Keratinocyte (primary cell): ENCODE measurements at regions not wholly inside any gene's neighbourhood (a gene's known extent, or its start where the extent isn't known, plus 50 kb on each side); places are given as distances from the start of the nearest gene placed in this dataset.

ENCODE experiments used
- DNase-seq: peaks from one replicate; pipeline ENCODE4 v3.0.0-alpha.2; 2011; ENCODE audit warnings: low read depth, missing footprints, low spot score
- FAIRE-seq: peaks from 2 replicates; lab custom pipeline; 2011; peaks lifted over from hg19 to GRCh38; lab: Jason Lieb, UNC
- H2AFZ ChIP-seq: 2 replicates; pipeline ENCODE4 v1.6.0; 2012; ENCODE audit warnings: low read length, control low read depth, inconsistent platforms; ENCODE audit not compliant: control insufficient read depth
- H3K27ac ChIP-seq: 2 replicates; pipeline ENCODE4 v1.5.1; 2011; ENCODE audit warnings: low read length; ENCODE audit not compliant: control insufficient read depth, insufficient read depth
- H3K27me3 ChIP-seq: 3 replicates; pipeline ENCODE4 v1.6.0; 2011; ENCODE audit warnings: low read length; ENCODE audit not compliant: control insufficient read depth, insufficient read depth; ENCODE audit errors: extremely low read depth
- H3K36me3 ChIP-seq, 2 experiments: 2 replicates in 1 of 2; 3 replicates in 1 of 2; pipeline ENCODE4 v1.5.1; 2011; ENCODE audit warnings: low read length in 2 of 2, mild to moderate bottlenecking in 1 of 2; ENCODE audit not compliant: control insufficient read depth in 2 of 2, insufficient read depth in 2 of 2; ENCODE audit errors: extremely low read depth in 1 of 2
- H3K4me1 ChIP-seq: 3 replicates; pipeline ENCODE4 v1.5.1; 2011; ENCODE audit warnings: low read length; ENCODE audit not compliant: control insufficient read depth, insufficient read depth; ENCODE audit errors: extremely low read depth
- H3K4me2 ChIP-seq: 3 replicates; pipeline ENCODE4 v1.6.0; 2011; ENCODE audit warnings: low read depth, low read length; ENCODE audit not compliant: control insufficient read depth, insufficient read depth; ENCODE audit errors: extremely low read depth
- H3K4me3 ChIP-seq, 3 experiments: fragments of 200-600 bp in 1 of 3; sonication (generic) in 1 of 3; 2 replicates in 2 of 3; 3 replicates in 1 of 3; pipeline ENCODE4 v1.5.1; 2011 to 2016; ENCODE audit warnings: low read length in 3 of 3, mild to moderate bottlenecking in 3 of 3, control low read depth in 2 of 3, inconsistent platforms in 1 of 3, low read depth in 1 of 3, mixed read lengths in 1 of 3, mixed run types in 1 of 3, moderate library complexity in 1 of 3; ENCODE audit not compliant: control insufficient read depth in 2 of 3, insufficient read depth in 2 of 3; ENCODE audit errors: extremely low read depth in 1 of 3
- H3K79me2 ChIP-seq: 2 replicates; pipeline ENCODE4 v1.6.0; 2012; ENCODE audit warnings: low read length; ENCODE audit not compliant: control insufficient read depth, insufficient read depth
- H3K9ac ChIP-seq: 3 replicates; pipeline ENCODE4 v1.6.0; 2011; ENCODE audit warnings: low read length; ENCODE audit not compliant: control insufficient read depth, insufficient read depth; ENCODE audit errors: extremely low read depth
- H3K9me1 ChIP-seq: 3 replicates; pipeline ENCODE4 v1.6.0; 2011; ENCODE audit warnings: low read length; ENCODE audit not compliant: control insufficient read depth, insufficient read depth; ENCODE audit errors: extremely low read depth
- H3K9me3 ChIP-seq: 2 replicates; pipeline ENCODE4 v1.5.1; 2012; ENCODE audit warnings: low read depth, low read length; ENCODE audit not compliant: control insufficient read depth
- H4K20me1 ChIP-seq: 3 replicates; pipeline ENCODE4 v1.6.0; 2011; ENCODE audit warnings: low read length; ENCODE audit not compliant: control insufficient read depth, insufficient read depth; ENCODE audit errors: extremely low read depth
- CTCF ChIP-seq, 3 experiments: IDR thresholded peaks in 1 of 3; conservative IDR thresholded peaks in 1 of 3; optimal IDR thresholded peaks in 1 of 3; 2 replicates in 2 of 3; 3 replicates in 1 of 3; pipeline versions ENCODE3 to v1.5.1; 2011; ENCODE audit warnings: low read length in 3 of 3, mild to moderate bottlenecking in 3 of 3, moderate library complexity in 2 of 3, control low read depth in 1 of 3, inconsistent platforms in 1 of 3; ENCODE audit not compliant: insufficient read depth in 2 of 3; ENCODE audit errors: extremely low read depth in 1 of 3
- EZH2 ChIP-seq: IDR thresholded peaks from one replicate; pipeline ENCODE4 v1.6.1; 2012; ENCODE audit warnings: inconsistent platforms, mild to moderate bottlenecking, low read length, moderate library complexity
- dilution Hi-C: fragments of 300-500 bp; cut with MboI; formaldehyde crosslinking; loops from one replicate; pipeline ENCODE4 v1.7.0; 2020; ENCODE audit warnings: low sequenced_read_pairs; ENCODE audit not compliant: extremely low pct_ligation_motif_present

GRCh38 chr22:48045369-48045768 lies 1282.9 kb downstream of the TBC1D22A start:
- Histone ChIP-seq H2AFZ (no peak overlapping the region), H3K36me3 (no peaks in the 10 kb centered on the region), H4K20me1 (no peaks in the 10 kb centered on the region), H3K9me1 (no peaks in the 10 kb centered on the region), H3K4me2 (no peak overlapping the region), H3K9ac (no peak overlapping the region), H3K9me3 (peaks cover 6% of the 10 kb centered on the region), H3K27ac (no peak overlapping the region), H3K4me3 (no peak overlapping the region), H3K27me3 (no peaks in the 10 kb centered on the region), H3K79me2 (no peaks in the 10 kb centered on the region), H3K4me1 (no peaks in the 10 kb centered on the region)
- DNase-seq (no peak), FAIRE-seq (no peak)
- TF ChIP-seq CTCF (optimal IDR thresholded peaks at IDR 0.05 in 1 of 3, IDR thresholded peaks at IDR 0.05 in 1 of 3, conservative IDR thresholded peaks at IDR 0.05 in 1 of 3; ENCODE audit: extremely low read depth in 1 of 3, insufficient read depth in 2 of 3, low read length in 3 of 3), result no peak
- TF ChIP-seq EZH2, result no peak
- dilution Hi-C loops, result no loop called here

- H3K79me2 ChIP-seq, result no peaks in the 10 kb centered on the region
- H3K9me3 ChIP-seq, result peaks cover 6% of the 10 kb centered on the region
- no peak for DNase-seq
- H3K27me3 ChIP-seq, result no peaks in the 10 kb centered on the region
- H3K9me1 ChIP-seq, result no peaks in the 10 kb centered on the region
- dilution Hi-C loops, result no loop called here
- H4K20me1 ChIP-seq, result no peaks in the 10 kb centered on the region
- H3K9ac ChIP-seq, result no peak overlapping the region
- FAIRE-seq, result no peak
- H2AFZ ChIP-seq, result no peak overlapping the region
- no peak overlapping the region for H3K4me2 ChIP-seq
- no peak overlapping the region for H3K27ac ChIP-seq
- no peak for TF ChIP-seq EZH2
- TF ChIP-seq CTCF (optimal IDR thresholded peaks at IDR 0.05 in 1 of 3, IDR thresholded peaks at IDR 0.05 in 1 of 3, conservative IDR thresholded peaks at IDR 0.05 in 1 of 3; ENCODE audit: extremely low read depth in 1 of 3, insufficient read depth in 2 of 3, low read length in 3 of 3), result no peak
- H3K36me3 ChIP-seq, result no peaks in the 10 kb centered on the region
- H3K4me3 ChIP-seq, result no peak overlapping the region
- H3K4me1 ChIP-seq, result no peaks in the 10 kb centered on the region
Observed at GRCh38 chr22:48044487-48045060, 1282.1 kb downstream of the TBC1D22A start.
